ENCODE measurements at regions not wholly inside any gene's neighbourhood (a gene's known extent, or its start where the extent isn't known, plus 50 kb on each side); places are given as distances from the start of the nearest gene placed in this dataset.

DNA sequence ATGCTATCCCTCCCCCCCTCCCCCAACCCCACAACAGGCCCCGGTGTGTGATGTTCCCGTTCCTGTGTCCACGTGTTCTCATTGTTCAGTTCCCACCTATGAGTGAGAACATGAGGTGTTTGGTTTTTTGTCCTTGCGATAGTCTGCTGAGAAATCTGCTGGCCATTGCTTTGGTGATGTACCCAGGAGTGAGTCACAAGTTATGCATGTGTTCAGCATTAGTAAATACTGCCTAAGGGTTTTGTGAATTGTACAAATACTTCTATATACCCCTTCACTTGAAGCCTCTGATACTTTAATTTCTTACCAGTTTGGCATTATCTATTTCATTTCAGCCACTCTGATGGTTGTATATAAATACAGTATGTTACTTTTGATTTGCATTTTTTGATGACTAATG, 711.3 kb upstream of the GJE1 start:
- TF ChIP-seq, protein P1, sequence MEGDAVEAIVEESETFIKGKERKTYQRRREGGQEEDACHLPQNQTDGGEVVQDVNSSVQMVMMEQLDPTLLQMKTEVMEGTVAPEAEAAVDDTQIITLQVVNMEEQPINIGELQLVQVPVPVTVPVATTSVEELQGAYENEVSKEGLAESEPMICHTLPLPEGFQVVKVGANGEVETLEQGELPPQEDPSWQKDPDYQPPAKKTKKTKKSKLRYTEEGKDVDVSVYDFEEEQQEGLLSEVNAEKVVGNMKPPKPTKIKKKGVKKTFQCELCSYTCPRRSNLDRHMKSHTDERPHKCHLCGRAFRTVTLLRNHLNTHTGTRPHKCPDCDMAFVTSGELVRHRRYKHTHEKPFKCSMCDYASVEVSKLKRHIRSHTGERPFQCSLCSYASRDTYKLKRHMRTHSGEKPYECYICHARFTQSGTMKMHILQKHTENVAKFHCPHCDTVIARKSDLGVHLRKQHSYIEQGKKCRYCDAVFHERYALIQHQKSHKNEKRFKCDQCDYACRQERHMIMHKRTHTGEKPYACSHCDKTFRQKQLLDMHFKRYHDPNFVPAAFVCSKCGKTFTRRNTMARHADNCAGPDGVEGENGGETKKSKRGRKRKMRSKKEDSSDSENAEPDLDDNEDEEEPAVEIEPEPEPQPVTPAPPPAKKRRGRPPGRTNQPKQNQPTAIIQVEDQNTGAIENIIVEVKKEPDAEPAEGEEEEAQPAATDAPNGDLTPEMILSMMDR (IDR thresholded peaks at IDR 0.05; ENCODE audit: low read length): no peak
- no peak for TF ChIP-seq EZH2 (IDR thresholded peaks at IDR 0.05; ENCODE audit: borderline replicate concordance, low read length)
